ENCODE measurements at regions not wholly inside any gene's neighbourhood (a gene's known extent, or its start where the extent isn't known, plus 50 kb on each side); places are given as distances from the start of the nearest gene placed in this dataset.
"Not testable (repeated sequence)": the region's sequence is repeated elsewhere in the genome, so short reads cannot be mapped to it uniquely, and the experiment has no call there.

- H3K4me1 ChIP-seq, result no peaks in the 10 kb centered on the region
- H3K9me3 ChIP-seq, result no peaks in the 10 kb centered on the region
- no peak overlapping the region for H3K4me3 ChIP-seq
- DNase-seq, result no peak
- no peaks in the 10 kb centered on the region for H3K36me3 ChIP-seq
- no peaks in the 10 kb centered on the region for H3K27me3 ChIP-seq
- TF ChIP-seq POLR2A (IDR thresholded peaks at IDR 0.05) (no peak), CTCF (IDR thresholded peaks at IDR 0.05) (no peak)
- H3K27ac ChIP-seq, result no peak overlapping the region
These were observed 370.6 kb upstream of the PIK3R1 start for GRCh38 chr5:67844924-67845323.

GRCh38 chr5:67842806-67843205 is 372.8 kb upstream of the PIK3R1 start:
- TF ChIP-seq POLR2A (IDR thresholded peaks at IDR 0.05) (no peak), CTCF (IDR thresholded peaks at IDR 0.05) (no peak)
- Histone ChIP-seq H3K4me3 (no peak overlapping the region), H3K36me3 (no peaks in the 10 kb centered on the region), H3K4me1 (no peaks in the 10 kb centered on the region), H3K27ac (no peak overlapping the region), H3K9me3 (no peaks in the 10 kb centered on the region), H3K27me3 (no peaks in the 10 kb centered on the region)
- no peak for DNase-seq

- not testable (repeated sequence) for H3K36me3 ChIP-seq, H3K4me1 ChIP-seq, H3K27ac ChIP-seq, DNase-seq, H3K27me3 ChIP-seq, H3K4me3 ChIP-seq, H3K9me3 ChIP-seq
These were observed 378.3 kb upstream of the PIK3R1 start for GRCh38 chr5:67837225-67837624.

- H3K36me3 ChIP-seq, DNase-seq, H3K9me3 ChIP-seq, H3K4me3 ChIP-seq, H3K27me3 ChIP-seq, H3K4me1 ChIP-seq, H3K27ac ChIP-seq: not testable (repeated sequence)
These were observed 379.1 kb upstream of the PIK3R1 start for GRCh38 chr5:67836496-67836895.

GRCh38 chr5:67831048-67831447 is 384.5 kb upstream of the PIK3R1 start:
- no peak for TF ChIP-seq POLR2A (IDR thresholded peaks at IDR 0.05)
- no peak for TF ChIP-seq CTCF (IDR thresholded peaks at IDR 0.05)
- Histone ChIP-seq H3K4me3 (no peak overlapping the region), H3K36me3 (no peaks in the 10 kb centered on the region), H3K9me3 (no peaks in the 10 kb centered on the region), H3K27ac (no peak overlapping the region), H3K27me3 (no peaks in the 10 kb centered on the region), H3K4me1 (no peaks in the 10 kb centered on the region)
- DNase-seq, result no peak

GRCh38 chr5:67827541-67827940 is 388.0 kb upstream of the PIK3R1 start:
- no peaks in the 10 kb centered on the region for H3K36me3 ChIP-seq
- no peak overlapping the region for H3K4me3 ChIP-seq
- H3K27me3 ChIP-seq, result no peaks in the 10 kb centered on the region
- H3K27ac ChIP-seq, result no peak overlapping the region
- no peaks in the 10 kb centered on the region for H3K4me1 ChIP-seq
- no peak for TF ChIP-seq POLR2A (IDR thresholded peaks at IDR 0.05)
- TF ChIP-seq CTCF (IDR thresholded peaks at IDR 0.05), result no peak
- no peak for DNase-seq
- H3K9me3 ChIP-seq, result no peaks in the 10 kb centered on the region

GRCh38 chr5:67824852-67825251 is 390.7 kb upstream of the PIK3R1 start:
- no peak for DNase-seq
- Histone ChIP-seq H3K9me3 (no peaks in the 10 kb centered on the region), H3K27ac (no peak overlapping the region), H3K4me3 (no peak overlapping the region), H3K4me1 (no peaks in the 10 kb centered on the region), H3K36me3 (no peaks in the 10 kb centered on the region), H3K27me3 (no peaks in the 10 kb centered on the region)
- no peak for TF ChIP-seq CTCF (IDR thresholded peaks at IDR 0.05)

Measured in Peyer's patch (tissue), 4 donors.